ENCODE measurements at regions not wholly inside any gene's neighbourhood (a gene's known extent, or its start where the extent isn't known, plus 50 kb on each side); places are given as distances from the start of the nearest gene placed in this dataset.

DNA sequence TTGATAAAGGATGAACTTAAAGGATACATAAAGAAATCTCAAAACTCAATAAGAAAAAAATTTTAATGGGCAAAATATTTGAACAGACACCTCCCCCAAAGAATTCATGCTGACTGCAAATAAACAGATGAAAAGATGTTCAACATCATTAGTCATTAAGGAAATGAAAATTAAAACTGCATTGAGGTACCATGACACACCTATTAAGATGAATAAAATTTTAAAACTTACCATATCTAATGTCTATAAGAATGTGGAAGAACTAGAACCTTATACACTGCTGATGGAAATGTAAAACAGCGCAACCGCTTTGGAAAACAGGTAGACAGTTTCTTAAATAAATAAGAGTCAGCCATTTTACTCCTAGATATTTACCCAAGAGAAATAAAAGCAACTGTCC, 266.8 kb upstream of the TET2 start:
- TF ChIP-seq, protein P1, sequence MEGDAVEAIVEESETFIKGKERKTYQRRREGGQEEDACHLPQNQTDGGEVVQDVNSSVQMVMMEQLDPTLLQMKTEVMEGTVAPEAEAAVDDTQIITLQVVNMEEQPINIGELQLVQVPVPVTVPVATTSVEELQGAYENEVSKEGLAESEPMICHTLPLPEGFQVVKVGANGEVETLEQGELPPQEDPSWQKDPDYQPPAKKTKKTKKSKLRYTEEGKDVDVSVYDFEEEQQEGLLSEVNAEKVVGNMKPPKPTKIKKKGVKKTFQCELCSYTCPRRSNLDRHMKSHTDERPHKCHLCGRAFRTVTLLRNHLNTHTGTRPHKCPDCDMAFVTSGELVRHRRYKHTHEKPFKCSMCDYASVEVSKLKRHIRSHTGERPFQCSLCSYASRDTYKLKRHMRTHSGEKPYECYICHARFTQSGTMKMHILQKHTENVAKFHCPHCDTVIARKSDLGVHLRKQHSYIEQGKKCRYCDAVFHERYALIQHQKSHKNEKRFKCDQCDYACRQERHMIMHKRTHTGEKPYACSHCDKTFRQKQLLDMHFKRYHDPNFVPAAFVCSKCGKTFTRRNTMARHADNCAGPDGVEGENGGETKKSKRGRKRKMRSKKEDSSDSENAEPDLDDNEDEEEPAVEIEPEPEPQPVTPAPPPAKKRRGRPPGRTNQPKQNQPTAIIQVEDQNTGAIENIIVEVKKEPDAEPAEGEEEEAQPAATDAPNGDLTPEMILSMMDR (conservative IDR thresholded peaks at IDR 0.05; ENCODE audit: low read depth, low read length), result no peak
- TF ChIP-seq EZH2 (IDR thresholded peaks at IDR 0.05; ENCODE audit: borderline replicate concordance, low read depth, low read length, poor library complexity, severe bottlenecking), result no peak
- no TSS peak for BruUV-seq (replicated peaks)
- ChIA-PET POLR2A (ENCODE audit: low non-redundant PET) (no interaction called here), CTCF (no interaction called here)
- Histone ChIP-seq H3K4me1 (ENCODE audit: insufficient read depth, low read length, poor library complexity, severe bottlenecking) (no peaks in the 10 kb centered on the region), H3K27me3 (replicated peaks; ENCODE audit: insufficient read depth, low read depth, low read length, poor library complexity) (no peaks in the 10 kb centered on the region), H3K36me3 (ENCODE audit: insufficient read depth, low read length, poor library complexity, severe bottlenecking) (no peaks in the 10 kb centered on the region), H3K27ac (ENCODE audit: low read depth, low read length, poor library complexity, severe bottlenecking) (no peak overlapping the region), H3K9me3 (ENCODE audit: low read depth, low read length, poor library complexity, severe bottlenecking) (no peaks in the 10 kb centered on the region), H3K4me3 (ENCODE audit: low read depth, low read length, poor library complexity, severe bottlenecking) (no peak overlapping the region)
- intact Hi-C loops (cut with micrococcal nuclease; ENCODE audit: unreplicated experiment), result no loop called here
- no peak for DNase-seq (ENCODE audit: low spot score)

DNA sequence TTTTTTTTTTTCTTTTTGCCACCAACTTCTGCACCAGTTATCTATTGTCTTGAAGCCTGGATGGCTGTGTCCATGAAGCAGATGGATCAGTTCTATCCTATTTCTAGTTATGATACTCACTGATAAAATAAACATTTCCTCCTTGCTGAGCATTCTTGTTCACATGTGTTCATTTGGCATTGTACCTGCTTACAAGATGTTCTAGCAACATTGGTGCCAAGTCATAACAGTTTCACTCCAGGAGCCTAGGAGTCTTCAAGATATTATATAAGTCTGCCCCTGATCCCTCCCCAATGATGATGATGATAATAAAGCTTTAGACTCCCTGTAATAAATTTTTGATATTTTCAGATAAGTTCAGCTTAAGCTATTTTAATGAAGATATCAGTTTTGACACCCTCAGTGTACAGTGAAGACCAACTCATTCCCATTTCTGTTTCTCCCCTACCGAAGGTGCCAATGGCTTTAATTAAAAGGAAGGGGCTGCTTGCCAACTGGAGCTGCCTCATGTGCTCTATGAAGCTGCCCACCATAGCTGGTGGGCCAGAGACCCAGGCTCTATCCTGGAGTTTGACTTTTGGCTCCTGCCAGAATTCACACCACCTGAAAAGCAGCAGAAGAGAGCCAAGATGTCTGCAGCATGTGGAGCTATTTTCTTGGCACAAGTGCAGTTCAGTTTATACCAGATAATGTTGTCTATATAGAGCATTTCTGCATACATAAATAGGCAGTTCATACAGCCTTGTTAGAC, 265.4 kb upstream of the TET2 start:
- CTCF ChIA-PET, result no interaction called here
- BruUV-seq (replicated peaks), result no TSS peak
- no peaks in the 10 kb centered on the region for H3K36me3 ChIP-seq (ENCODE audit: insufficient read depth, low read length, poor library complexity, severe bottlenecking)
- no peak overlapping the region for H3K4me3 ChIP-seq (ENCODE audit: low read depth, low read length, poor library complexity, severe bottlenecking)
- no peak overlapping the region for H3K27ac ChIP-seq (ENCODE audit: low read depth, low read length, poor library complexity, severe bottlenecking)
- no peaks in the 10 kb centered on the region for H3K27me3 ChIP-seq (replicated peaks; ENCODE audit: insufficient read depth, low read depth, low read length, poor library complexity)
- H3K4me1 ChIP-seq (ENCODE audit: insufficient read depth, low read length, poor library complexity, severe bottlenecking), result no peaks in the 10 kb centered on the region
- intact Hi-C loops (cut with micrococcal nuclease; ENCODE audit: unreplicated experiment), result no loop called here
- TF ChIP-seq, protein P1 (conservative IDR thresholded peaks at IDR 0.05; ENCODE audit: low read depth, low read length), result no peak
- no peak for TF ChIP-seq EZH2 (IDR thresholded peaks at IDR 0.05; ENCODE audit: borderline replicate concordance, low read depth, low read length, poor library complexity, severe bottlenecking)
- POLR2A ChIA-PET (ENCODE audit: low non-redundant PET), result no interaction called here
- no peak for DNase-seq (ENCODE audit: low spot score)
- no peaks in the 10 kb centered on the region for H3K9me3 ChIP-seq (ENCODE audit: low read depth, low read length, poor library complexity, severe bottlenecking)

DNA sequence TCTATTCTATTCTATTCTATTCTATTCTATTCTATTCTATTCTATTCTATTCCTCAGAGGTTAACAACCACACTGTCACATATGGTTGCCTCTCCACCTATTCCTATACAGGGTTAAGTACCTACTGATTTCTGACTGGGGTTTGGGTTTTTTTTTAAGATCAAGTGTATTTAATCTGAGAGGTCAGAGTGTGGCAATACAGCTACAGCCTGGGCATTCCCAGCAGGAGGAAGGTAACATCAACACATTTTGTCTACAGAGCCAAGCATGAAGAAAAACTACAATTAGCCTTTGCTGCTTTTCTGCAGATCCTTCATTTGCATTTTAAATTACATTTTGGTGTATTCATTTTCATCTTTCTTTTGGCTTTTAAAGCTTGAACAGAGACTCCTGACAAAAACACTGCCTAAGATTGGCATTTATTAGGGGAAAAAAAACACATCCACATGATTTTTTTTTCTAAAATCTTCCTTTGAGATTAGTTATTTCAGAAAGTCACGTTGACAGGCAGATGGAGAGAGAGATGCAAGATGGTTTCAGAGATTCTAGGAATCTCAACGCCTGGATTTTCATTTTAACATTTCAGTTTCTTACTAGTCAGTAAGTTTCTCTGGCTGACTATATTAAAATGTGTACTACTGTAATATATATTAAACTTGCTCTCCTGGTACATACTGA, 255.9 kb upstream of the TET2 start:
- DNase-seq (ENCODE audit: low spot score), result no peak
- ChIA-PET POLR2A (ENCODE audit: low non-redundant PET) (no interaction called here), CTCF (no interaction called here)
- no TSS peak for BruUV-seq (replicated peaks)
- Histone ChIP-seq H3K27me3 (replicated peaks; ENCODE audit: insufficient read depth, low read depth, low read length, poor library complexity) (no peaks in the 10 kb centered on the region), H3K27ac (ENCODE audit: low read depth, low read length, poor library complexity, severe bottlenecking) (no peak overlapping the region), H3K9me3 (ENCODE audit: low read depth, low read length, poor library complexity, severe bottlenecking) (no peaks in the 10 kb centered on the region), H3K36me3 (ENCODE audit: insufficient read depth, low read length, poor library complexity, severe bottlenecking) (no peaks in the 10 kb centered on the region), H3K4me1 (ENCODE audit: insufficient read depth, low read length, poor library complexity, severe bottlenecking) (no peaks in the 10 kb centered on the region), H3K4me3 (ENCODE audit: low read depth, low read length, poor library complexity, severe bottlenecking) (no peak overlapping the region)
- TF ChIP-seq, protein P1 (conservative IDR thresholded peaks at IDR 0.05; ENCODE audit: low read depth, low read length), result no peak
- TF ChIP-seq EZH2 (IDR thresholded peaks at IDR 0.05; ENCODE audit: borderline replicate concordance, low read depth, low read length, poor library complexity, severe bottlenecking), result no peak
- intact Hi-C loops (cut with micrococcal nuclease; ENCODE audit: unreplicated experiment), result no loop called here
